OCI-LY7 (cell line): ENCODE measurements at regions not wholly inside any gene's neighbourhood (a gene's known extent, or its start where the extent isn't known, plus 50 kb on each side); places are given as distances from the start of the nearest gene placed in this dataset.

Experiments
- BruUV-seq: library from RNA; stranded (reverse); fragments of 400-500 nt; replicated peaks from 2 replicates; lab custom pipeline; 2021; lab: Mats Ljungman, UMichigan
- CTCF ChIA-PET: fragments of 300-600 bp; sonication (Branson Sonifier 250); formaldehyde crosslinking; loops from one replicate; lab custom pipeline; 2022; ENCODE audit warnings: antibody characterized with exemption; ENCODE audit not compliant: unreplicated experiment; lab: Charles Lee
- POLR2A ChIA-PET: fragments of 300-600 bp; sonication (Branson Sonifier 250); formaldehyde crosslinking; loops from one replicate; lab custom pipeline; 2022; ENCODE audit warnings: antibody characterized with exemption; lab: Charles Lee
- DNase-seq: peaks from one replicate; pipeline ENCODE4 v3.0.0-alpha.2; 2015; ENCODE audit warnings: low spot score
- H2AFZ ChIP-seq: fragments of 200-600 bp; sonication (generic), shearing (Covaris generic); 2 replicates; pipeline ENCODE4 v1.6.1; 2014; ENCODE audit warnings: mild to moderate bottlenecking, antibody characterized with exemption, low read length, moderate library complexity
- H3K27ac ChIP-seq: fragments of 200-600 bp; sonication (generic); 2 replicates; pipeline ENCODE4 v1.5.1; 2014; ENCODE audit warnings: mixed run types, low read depth, mild to moderate bottlenecking, moderate library complexity, low read length, inconsistent platforms; ENCODE audit not compliant: poor library complexity, severe bottlenecking
- H3K36me3 ChIP-seq: fragments of 200-600 bp; sonication (generic); 2 replicates; pipeline ENCODE4 v1.6.1; 2014; ENCODE audit warnings: mild to moderate bottlenecking, antibody characterized with exemption, low read length, moderate library complexity, mixed read lengths; ENCODE audit not compliant: insufficient read depth
- H3K4me1 ChIP-seq: fragments of 200-600 bp; sonication (generic); 2 replicates; pipeline ENCODE4 v1.5.1; 2014; ENCODE audit warnings: mild to moderate bottlenecking, low read length; ENCODE audit not compliant: insufficient read depth, poor library complexity, severe bottlenecking
- H3K4me2 ChIP-seq: fragments of 200-600 bp; sonication (generic); 2 replicates; pipeline ENCODE4 v1.6.1; 2014; ENCODE audit warnings: mild to moderate bottlenecking, low read length
- H3K4me3 ChIP-seq: fragments of 200-600 bp; sonication (generic); 2 replicates; pipeline ENCODE4 v1.5.1; 2014; ENCODE audit warnings: mild to moderate bottlenecking, low read depth, low read length; ENCODE audit not compliant: poor library complexity, severe bottlenecking
- H3K79me2 ChIP-seq: fragments of 200-600 bp; sonication (generic); 2 replicates; pipeline ENCODE4 v1.6.1; 2016; ENCODE audit warnings: low read depth, mild to moderate bottlenecking, low read length, moderate library complexity, mixed read lengths; ENCODE audit not compliant: insufficient read depth
- H3K9me2 ChIP-seq: fragments of 200-600 bp; sonication (generic); 2 replicates; pipeline ENCODE4 v1.6.1; 2016; ENCODE audit warnings: mild to moderate bottlenecking, low read length, mixed read lengths; ENCODE audit not compliant: insufficient read depth
- H3K9me3 ChIP-seq: fragments of 200-600 bp; sonication (generic); 2 replicates; pipeline ENCODE4 v1.6.1; 2014; ENCODE audit warnings: mild to moderate bottlenecking, mixed run types, low read length, mixed read lengths
- H4K20me1 ChIP-seq: fragments of 200-600 bp; sonication (generic); 2 replicates; pipeline ENCODE4 v1.6.1; 2014; ENCODE audit warnings: mild to moderate bottlenecking, antibody characterized with exemption, low read length, moderate library complexity, mixed read lengths; ENCODE audit not compliant: insufficient read depth
- EZH2phosphoT487 ChIP-seq: fragments of 200-600 bp; sonication (generic); IDR thresholded peaks from 2 replicates; pipeline ENCODE4 v1.6.1; 2018; ENCODE audit warnings: low read depth, borderline replicate concordance, mild to moderate bottlenecking, mixed run types, antibody characterized with exemption, low read length, moderate library complexity, mixed read lengths
- intact Hi-C: fragments of 100-400 bp; cut with micrococcal nuclease; formaldehyde crosslinking; loops from one replicate; pipeline ENCODE4 v1.10.0; 2022; ENCODE audit not compliant: unreplicated experiment
- TF ChIP-seq, protein P1 (sequence below): fragments of 200-600 bp; sonication (generic); conservative IDR thresholded peaks from 2 replicates; pipeline ENCODE4 v1.5.1; 2014; ENCODE audit warnings: mild to moderate bottlenecking, antibody characterized with exemption, low read length, moderate library complexity, mixed read lengths

DNA sequence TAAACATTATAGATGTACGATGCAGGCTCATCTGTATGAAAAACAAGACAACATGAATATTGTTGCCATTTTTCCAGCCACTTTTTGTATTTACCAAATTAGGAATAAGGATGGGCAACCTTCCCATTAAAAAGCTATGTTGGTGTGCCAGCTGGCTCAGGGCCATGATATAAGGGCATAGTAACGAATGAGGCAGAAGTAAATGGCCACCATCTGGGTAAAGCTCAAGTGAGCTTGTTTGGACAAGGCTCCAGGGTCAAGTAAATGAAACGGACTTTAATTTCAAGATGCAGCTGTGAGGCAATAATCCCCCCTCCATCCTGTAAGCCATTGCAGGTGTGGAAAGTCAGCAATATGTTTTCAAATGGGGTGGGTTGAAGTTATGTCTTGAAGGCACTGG, 930.9 kb upstream of the CDH8 start:
- no peak overlapping the region for H2AFZ ChIP-seq
- BruUV-seq = no TSS peak
- ChIA-PET POLR2A (interaction anchor here (0.6 to 0.7 kb wide), 2 partner anchors 17 to 765 kb away, joined by 3 read pairs; no protein-coding TSS in a partner anchor), CTCF (no interaction called here)
- H3K27ac ChIP-seq = no peak overlapping the region
- no peak for TF ChIP-seq EZH2phosphoT487
- TF ChIP-seq, protein P1, sequence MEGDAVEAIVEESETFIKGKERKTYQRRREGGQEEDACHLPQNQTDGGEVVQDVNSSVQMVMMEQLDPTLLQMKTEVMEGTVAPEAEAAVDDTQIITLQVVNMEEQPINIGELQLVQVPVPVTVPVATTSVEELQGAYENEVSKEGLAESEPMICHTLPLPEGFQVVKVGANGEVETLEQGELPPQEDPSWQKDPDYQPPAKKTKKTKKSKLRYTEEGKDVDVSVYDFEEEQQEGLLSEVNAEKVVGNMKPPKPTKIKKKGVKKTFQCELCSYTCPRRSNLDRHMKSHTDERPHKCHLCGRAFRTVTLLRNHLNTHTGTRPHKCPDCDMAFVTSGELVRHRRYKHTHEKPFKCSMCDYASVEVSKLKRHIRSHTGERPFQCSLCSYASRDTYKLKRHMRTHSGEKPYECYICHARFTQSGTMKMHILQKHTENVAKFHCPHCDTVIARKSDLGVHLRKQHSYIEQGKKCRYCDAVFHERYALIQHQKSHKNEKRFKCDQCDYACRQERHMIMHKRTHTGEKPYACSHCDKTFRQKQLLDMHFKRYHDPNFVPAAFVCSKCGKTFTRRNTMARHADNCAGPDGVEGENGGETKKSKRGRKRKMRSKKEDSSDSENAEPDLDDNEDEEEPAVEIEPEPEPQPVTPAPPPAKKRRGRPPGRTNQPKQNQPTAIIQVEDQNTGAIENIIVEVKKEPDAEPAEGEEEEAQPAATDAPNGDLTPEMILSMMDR = no peak
- no peaks in the 10 kb centered on the region for H3K79me2 ChIP-seq
- H3K36me3 ChIP-seq = no peaks in the 10 kb centered on the region
- H3K4me2 ChIP-seq = no peak overlapping the region
- no peaks in the 10 kb centered on the region for H3K4me1 ChIP-seq
- no peaks in the 10 kb centered on the region for H3K9me3 ChIP-seq
- H4K20me1 ChIP-seq = no peaks in the 10 kb centered on the region
- H3K4me3 ChIP-seq = no peak overlapping the region
- intact Hi-C loops = no loop called here
- no peaks in the 10 kb centered on the region for H3K9me2 ChIP-seq
- no peak for DNase-seq

DNA sequence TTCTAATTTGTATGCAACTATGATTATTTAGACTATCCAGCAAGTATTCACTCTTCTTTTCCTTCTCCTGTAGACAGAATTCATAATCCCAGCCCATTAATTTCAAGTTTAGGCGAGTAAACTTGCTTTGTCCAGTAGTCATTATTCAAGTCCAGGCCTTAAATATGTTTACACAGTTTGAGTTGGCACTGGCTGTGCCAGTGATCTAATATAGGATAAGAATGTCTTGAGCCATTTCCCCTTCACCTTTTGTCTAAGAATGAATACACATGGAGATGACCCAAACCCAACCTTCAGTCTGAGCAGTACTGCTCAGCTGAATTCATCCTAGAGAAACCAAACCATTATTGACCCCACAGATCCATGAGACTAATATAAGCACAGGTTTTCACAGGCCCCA, 930.4 kb upstream of the CDH8 start:
- POLR2A ChIA-PET = no interaction called here
- TF ChIP-seq EZH2phosphoT487 = no peak
- TF ChIP-seq, protein P1 = no peak

DNA sequence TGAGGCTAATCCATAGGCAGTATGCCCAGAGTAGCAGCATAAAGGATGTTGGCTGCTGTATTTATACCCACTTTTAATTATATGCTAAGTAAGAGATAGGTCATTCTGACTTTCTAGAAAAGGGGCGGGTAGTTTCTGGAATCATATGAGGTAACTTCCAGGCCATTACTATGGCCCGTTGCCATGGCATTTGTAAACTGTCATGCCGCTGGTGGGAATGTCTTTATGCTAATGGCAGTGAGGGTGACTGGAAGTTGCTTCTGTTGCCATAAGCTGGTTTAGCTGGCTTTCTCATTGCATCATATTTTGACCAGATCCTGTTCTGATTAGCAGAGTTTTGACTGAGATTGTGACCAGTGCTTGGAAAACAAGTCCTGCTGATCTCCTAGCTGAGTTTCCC, 929.6 kb upstream of the CDH8 start:
- H2AFZ ChIP-seq = no peak overlapping the region
- H3K27ac ChIP-seq = no peak overlapping the region
- H3K79me2 ChIP-seq = no peaks in the 10 kb centered on the region
- intact Hi-C loops = no loop called here
- H3K4me2 ChIP-seq = no peak overlapping the region
- no peaks in the 10 kb centered on the region for H4K20me1 ChIP-seq
- no peaks in the 10 kb centered on the region for H3K9me2 ChIP-seq
- POLR2A ChIA-PET = no interaction called here
- no peaks in the 10 kb centered on the region for H3K36me3 ChIP-seq
- CTCF ChIA-PET = no interaction called here
- TF ChIP-seq, protein P1 = no peak
- no peak for TF ChIP-seq EZH2phosphoT487
- H3K9me3 ChIP-seq = no peaks in the 10 kb centered on the region
- no peak for DNase-seq
- H3K4me3 ChIP-seq = no peak overlapping the region
- BruUV-seq = no TSS peak
- H3K4me1 ChIP-seq = no peaks in the 10 kb centered on the region

More for the DNA sequence above, 930.4 kb upstream of the CDH8 start:
- H3K4me3 ChIP-seq = no peak overlapping the region
- no peaks in the 10 kb centered on the region for H3K9me3 ChIP-seq
- no peak overlapping the region for H3K4me2 ChIP-seq
- no peaks in the 10 kb centered on the region for H3K36me3 ChIP-seq
- no peaks in the 10 kb centered on the region for H3K79me2 ChIP-seq
- CTCF ChIA-PET = no interaction called here
- BruUV-seq = no TSS peak
- no peaks in the 10 kb centered on the region for H3K9me2 ChIP-seq
- no peak overlapping the region for H3K27ac ChIP-seq
- DNase-seq = no peak
- H3K4me1 ChIP-seq = no peaks in the 10 kb centered on the region
- no peak overlapping the region for H2AFZ ChIP-seq
- intact Hi-C loops = no loop called here
- no peaks in the 10 kb centered on the region for H4K20me1 ChIP-seq
